Endothelial cell (in vitro differentiated cells): ENCODE measurements at regions not wholly inside any gene's neighbourhood (a gene's known extent, or its start where the extent isn't known, plus 50 kb on each side); places are given as distances from the start of the nearest gene placed in this dataset.

Source experiments
- DNase-seq: peaks from one replicate; pipeline ENCODE4 v3.0.0; 2021; ENCODE audit warnings: low spot score
- H3K27ac Mint-ChIP-seq: one replicate; pipeline ENCODE4 v1.8.0; 2021; ENCODE audit warnings: mixed read lengths, inconsistent platforms; ENCODE audit not compliant: unreplicated experiment
- H3K27me3 Mint-ChIP-seq: one replicate; pipeline ENCODE4 v1.8.0; 2021; ENCODE audit warnings: mild to moderate bottlenecking, moderate library complexity, mixed read lengths, inconsistent platforms; ENCODE audit not compliant: unreplicated experiment
- H3K36me3 Mint-ChIP-seq: one replicate; pipeline ENCODE4 v1.8.0; 2021; ENCODE audit warnings: mild to moderate bottlenecking, low read depth, mixed read lengths, inconsistent platforms; ENCODE audit not compliant: unreplicated experiment
- H3K4me1 Mint-ChIP-seq: one replicate; pipeline ENCODE4 v1.8.0; 2021; ENCODE audit warnings: mild to moderate bottlenecking, mixed read lengths, inconsistent platforms; ENCODE audit not compliant: unreplicated experiment
- H3K4me3 Mint-ChIP-seq: one replicate; pipeline ENCODE4 v1.8.0; 2021; ENCODE audit warnings: mild to moderate bottlenecking, mixed read lengths, inconsistent platforms; ENCODE audit not compliant: unreplicated experiment
- H3K9me3 Mint-ChIP-seq: one replicate; pipeline ENCODE4 v1.8.0; 2021; ENCODE audit warnings: mixed read lengths, inconsistent platforms; ENCODE audit not compliant: unreplicated experiment
- TF ChIP-seq, protein P1 (sequence below): fragments of 200-600 bp; sonication (generic); IDR thresholded peaks from one replicate; pipeline ENCODE4 v1.5.0; 2021; ENCODE audit warnings: antibody characterized with exemption; ENCODE audit not compliant: unreplicated experiment

DNA sequence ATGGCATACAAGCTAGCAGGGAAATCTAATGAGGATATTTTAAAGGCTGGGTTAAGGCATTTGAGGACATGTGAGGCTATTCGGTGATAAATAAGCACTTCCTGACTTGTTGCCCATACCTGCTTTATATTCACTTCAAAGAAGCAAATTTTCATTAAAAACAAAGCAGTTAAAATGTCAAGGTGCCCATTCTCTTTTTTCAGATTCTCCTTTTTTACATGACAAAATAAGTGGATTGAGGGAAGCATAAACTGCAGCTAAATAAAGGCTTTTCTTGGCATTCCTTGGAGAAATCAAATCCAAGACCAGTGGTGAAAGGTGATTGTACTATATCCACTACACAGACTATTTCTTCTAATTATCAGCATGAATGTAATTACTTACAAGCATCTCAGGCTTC lies 166.9 kb downstream of the PTCSC3 start:
- Mint-ChIP-seq H3K27ac (no peak overlapping the region), H3K27me3 (peaks cover 6% of the 10 kb centered on the region), H3K9me3 (no peaks in the 10 kb centered on the region), H3K4me1 (no peaks in the 10 kb centered on the region), H3K4me3 (no peak overlapping the region), H3K36me3 (no peaks in the 10 kb centered on the region)
- TF ChIP-seq, protein P1, sequence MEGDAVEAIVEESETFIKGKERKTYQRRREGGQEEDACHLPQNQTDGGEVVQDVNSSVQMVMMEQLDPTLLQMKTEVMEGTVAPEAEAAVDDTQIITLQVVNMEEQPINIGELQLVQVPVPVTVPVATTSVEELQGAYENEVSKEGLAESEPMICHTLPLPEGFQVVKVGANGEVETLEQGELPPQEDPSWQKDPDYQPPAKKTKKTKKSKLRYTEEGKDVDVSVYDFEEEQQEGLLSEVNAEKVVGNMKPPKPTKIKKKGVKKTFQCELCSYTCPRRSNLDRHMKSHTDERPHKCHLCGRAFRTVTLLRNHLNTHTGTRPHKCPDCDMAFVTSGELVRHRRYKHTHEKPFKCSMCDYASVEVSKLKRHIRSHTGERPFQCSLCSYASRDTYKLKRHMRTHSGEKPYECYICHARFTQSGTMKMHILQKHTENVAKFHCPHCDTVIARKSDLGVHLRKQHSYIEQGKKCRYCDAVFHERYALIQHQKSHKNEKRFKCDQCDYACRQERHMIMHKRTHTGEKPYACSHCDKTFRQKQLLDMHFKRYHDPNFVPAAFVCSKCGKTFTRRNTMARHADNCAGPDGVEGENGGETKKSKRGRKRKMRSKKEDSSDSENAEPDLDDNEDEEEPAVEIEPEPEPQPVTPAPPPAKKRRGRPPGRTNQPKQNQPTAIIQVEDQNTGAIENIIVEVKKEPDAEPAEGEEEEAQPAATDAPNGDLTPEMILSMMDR: no peak
- DNase-seq: no peak

DNA sequence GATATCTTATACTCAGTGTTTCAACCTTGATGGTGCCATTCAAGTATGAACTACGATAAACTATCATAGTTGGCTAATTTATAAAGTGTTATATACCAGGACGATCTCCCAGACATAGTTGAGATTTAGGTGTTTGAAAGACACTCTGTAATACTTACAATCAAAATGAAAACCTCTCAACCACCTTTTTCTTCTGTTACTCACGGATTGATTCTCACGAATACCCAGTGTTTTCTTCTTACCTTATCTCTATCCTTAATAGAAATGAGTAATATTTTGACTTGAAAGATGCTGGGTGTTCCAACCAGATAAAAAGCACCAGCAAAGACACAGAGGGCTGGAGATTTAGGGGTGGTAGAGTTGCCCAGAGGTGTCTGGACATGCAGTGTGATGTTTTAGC lies 169.9 kb downstream of the PTCSC3 start:
- Mint-ChIP-seq H3K4me1 (no peaks in the 10 kb centered on the region), H3K4me3 (no peak overlapping the region), H3K27me3 (peaks cover 7% of the 10 kb centered on the region), H3K9me3 (no peaks in the 10 kb centered on the region), H3K27ac (no peak overlapping the region), H3K36me3 (no peaks in the 10 kb centered on the region)
- DNase-seq: no peak
- TF ChIP-seq, protein P1: no peak

DNA sequence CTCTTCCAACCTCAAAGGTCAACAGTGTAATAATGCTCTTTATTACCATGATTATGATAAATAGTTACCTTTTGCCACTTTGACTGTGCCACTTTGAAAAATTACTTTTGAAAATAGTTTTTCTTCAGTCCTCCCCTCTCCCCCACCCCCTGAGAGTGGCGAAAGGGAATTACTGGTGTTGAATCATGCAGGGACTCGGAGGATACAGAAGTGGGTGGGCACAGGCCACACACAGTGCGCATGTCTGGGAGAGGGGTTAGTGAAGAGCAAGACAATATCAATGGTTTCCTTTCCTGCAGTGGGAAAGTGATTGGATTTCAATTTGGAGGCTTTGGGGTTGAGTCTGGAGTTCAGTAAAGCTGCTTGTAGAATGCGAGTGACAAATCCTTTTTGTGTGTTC lies 170.9 kb downstream of the PTCSC3 start:
- Mint-ChIP-seq H3K9me3 (no peaks in the 10 kb centered on the region), H3K27ac (no peak overlapping the region), H3K36me3 (no peaks in the 10 kb centered on the region), H3K4me1 (no peaks in the 10 kb centered on the region), H3K27me3 (peaks cover 7% of the 10 kb centered on the region), H3K4me3 (no peak overlapping the region)
- TF ChIP-seq, protein P1: no peak
- DNase-seq: no peak

DNA sequence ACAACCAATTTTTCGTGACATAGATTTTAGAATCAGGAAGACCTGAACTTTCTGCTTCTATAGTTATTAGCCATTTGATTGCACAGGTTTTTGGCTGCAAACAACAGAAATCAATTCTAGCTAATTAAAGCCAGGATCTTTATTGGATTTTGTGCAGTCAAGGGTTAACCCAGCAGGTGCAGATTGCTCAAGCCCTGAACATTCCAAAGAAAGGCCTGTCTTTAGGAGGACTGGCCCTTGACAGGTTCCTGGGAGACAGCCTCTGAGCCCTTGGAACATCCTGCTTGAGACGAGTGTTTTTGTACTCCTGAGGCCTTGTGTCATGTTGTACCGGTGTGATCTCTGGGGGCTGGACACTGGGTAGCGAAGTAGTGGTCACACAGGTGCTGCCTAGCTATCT lies 174.6 kb downstream of the PTCSC3 start:
- no peak for DNase-seq
- Mint-ChIP-seq H3K27me3 (peaks cover 7% of the 10 kb centered on the region), H3K4me3 (no peak overlapping the region), H3K27ac (no peak overlapping the region), H3K4me1 (no peaks in the 10 kb centered on the region), H3K36me3 (no peaks in the 10 kb centered on the region), H3K9me3 (no peaks in the 10 kb centered on the region)
- TF ChIP-seq, protein P1: no peak

DNA sequence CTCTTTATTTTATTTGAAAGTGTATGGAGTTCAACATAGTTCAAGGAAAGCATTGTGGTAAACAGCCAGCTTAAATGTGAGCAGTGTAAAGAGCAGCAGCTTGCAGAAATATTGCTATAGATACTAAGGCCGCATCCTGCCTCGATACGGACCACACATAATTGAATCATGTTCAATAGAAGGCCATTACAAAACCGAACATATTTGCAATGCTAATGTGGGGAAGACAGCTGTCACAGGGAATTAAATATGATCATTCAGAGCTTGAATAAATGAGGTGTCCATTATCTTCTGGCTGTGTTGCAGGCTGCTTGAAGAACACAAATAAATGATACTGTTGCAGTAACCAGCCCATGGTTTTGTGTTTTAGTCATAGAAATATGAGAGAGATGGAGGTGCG lies 173.2 kb downstream of the BRMS1L start:
- H3K4me1 Mint-ChIP-seq: no peaks in the 10 kb centered on the region
- peaks cover under 1% of the 10 kb centered on the region for H3K27me3 Mint-ChIP-seq
- H3K36me3 Mint-ChIP-seq: no peaks in the 10 kb centered on the region
- TF ChIP-seq, protein P1: no peak
- H3K4me3 Mint-ChIP-seq: no peak overlapping the region
- H3K9me3 Mint-ChIP-seq: no peaks in the 10 kb centered on the region
- no peak overlapping the region for H3K27ac Mint-ChIP-seq
- no peak for DNase-seq
